ENCODE measurements at regions not wholly inside any gene's neighbourhood (a gene's known extent, or its start where the extent isn't known, plus 50 kb on each side); places are given as distances from the start of the nearest gene placed in this dataset.

DNA sequence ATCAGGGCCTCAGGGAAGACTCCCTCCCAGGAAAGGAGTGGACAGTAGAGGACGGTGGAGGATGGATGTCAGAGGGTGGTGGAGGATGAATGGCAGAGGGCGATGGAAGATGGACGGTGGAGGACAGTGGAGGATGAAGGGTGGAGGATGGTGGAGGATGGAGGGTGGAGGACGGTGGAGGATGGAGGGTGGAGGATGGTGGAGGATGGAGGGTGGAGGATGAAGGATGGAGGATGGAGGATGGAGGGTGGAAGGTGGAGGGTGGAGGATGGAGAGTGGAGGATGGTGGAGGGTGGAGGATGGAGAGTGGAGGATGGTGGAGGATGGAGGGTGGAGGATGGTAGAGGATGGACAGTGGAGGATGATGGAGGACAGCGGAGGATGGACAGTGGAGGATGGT, 95.9 kb downstream of the LRRC74A start:
- H3K36me3 ChIP-seq: no peaks in the 10 kb centered on the region
- TF ChIP-seq POLR2A (IDR thresholded peaks at IDR 0.05) (no peak), POLR2AphosphoS5 (IDR thresholded peaks at IDR 0.05) (no peak), CTCF (IDR thresholded peaks at IDR 0.05) (no peak), EP300 (IDR thresholded peaks at IDR 0.05; ENCODE audit: low read depth) (no peak)
- intact Hi-C loops (cut with DNase I; ENCODE audit: low total_unique reads) (no loop called here), in situ Hi-C loops (cut with MboI; ENCODE audit: low pct_ligation_motif_present in 1 of 4, low pct_unique_long_range_greater_than_20kb in 1 of 4, low sequenced_read_pairs in 3 of 4) (loop anchor here in 1 of 4 donors (25.0 kb wide), 1 partner anchor 390 kb away; the partner anchor contains the start of genes GSTZ1 and POMT2)
- H3K4me1 ChIP-seq: peaks cover 33 to 47% (median 35%) of the 10 kb centered on the region in 4 donors
- H3K9me3 ChIP-seq: no peaks in the 10 kb centered on the region
- no peak overlapping the region for H3K27ac ChIP-seq
- H3K4me3 ChIP-seq: no peak overlapping the region
- WGBS, 2 donors (ENCODE audit: low coverage in 1 of 2): 89 to 95% methylated on average over 4 to 5 of the region's 5 CpGs
- H3K27me3 ChIP-seq: no peaks in the 10 kb centered on the region
- no peak for DNase-seq

DNA sequence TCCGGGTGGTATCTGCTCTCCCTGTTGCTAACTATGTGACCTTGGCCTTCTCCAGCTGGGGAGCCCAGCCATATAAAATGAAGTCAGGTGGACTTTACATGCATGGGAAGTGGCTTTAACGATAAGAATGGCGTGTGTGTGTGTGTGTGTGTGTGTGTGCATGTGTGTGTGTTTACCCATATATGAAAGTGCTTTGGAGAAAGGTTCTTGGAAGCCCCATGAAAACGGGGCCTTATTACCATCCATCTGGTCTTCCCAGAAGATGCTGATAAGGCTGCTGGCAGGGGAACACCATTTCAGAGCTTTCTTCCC, 94.8 kb downstream of the LRRC74A start:
- H3K9me3 ChIP-seq: no peaks in the 10 kb centered on the region
- no peak overlapping the region for H3K4me3 ChIP-seq
- WGBS, 2 donors (ENCODE audit: low coverage in 1 of 2): 73% methylated on average over 4 of the region's 4 CpGs; no CpG with 5 or more reads in 1 of the 2 donors
- in situ Hi-C loops (cut with MboI; ENCODE audit: low pct_ligation_motif_present in 1 of 4, low pct_unique_long_range_greater_than_20kb in 1 of 4, low sequenced_read_pairs in 3 of 4): loop anchor here in 1 of 4 donors (25.0 kb wide), 1 partner anchor 391 kb away; the partner anchor contains the start of genes GSTZ1 and POMT2
- peak overlapping the region in 1 of 4 donors; percentile 98 for H3K27ac ChIP-seq
- H3K27me3 ChIP-seq: no peaks in the 10 kb centered on the region
- H3K36me3 ChIP-seq: no peaks in the 10 kb centered on the region
- no peak for DNase-seq
- TF ChIP-seq CTCF (IDR thresholded peaks at IDR 0.05) (no peak), POLR2A (IDR thresholded peaks at IDR 0.05) (no peak), POLR2AphosphoS5 (IDR thresholded peaks at IDR 0.05) (no peak), EP300 (IDR thresholded peaks at IDR 0.05; ENCODE audit: low read depth) (no peak)
- intact Hi-C loops (cut with DNase I; ENCODE audit: low total_unique reads): no loop called here
- peaks cover 36 to 48% (median 40%) of the 10 kb centered on the region in 4 donors for H3K4me1 ChIP-seq

GRCh38 chr14:76920331-76921087, 94.3 kb downstream of the LRRC74A start:
- DNase-seq: no peak
- intact Hi-C loops (cut with DNase I; ENCODE audit: low total_unique reads): no loop called here
- 52% methylated on average over 9 of the region's 13 CpGs; no CpG with 5 or more reads in 1 of the 2 donors for WGBS, 2 donors (ENCODE audit: low coverage in 1 of 2)

More at GRCh38 chr14:76920331-76921087, 94.3 kb downstream of the LRRC74A start:
- in situ Hi-C loops (cut with MboI; ENCODE audit: low pct_ligation_motif_present in 1 of 4, low pct_unique_long_range_greater_than_20kb in 1 of 4, low sequenced_read_pairs in 3 of 4): loop anchor here in 1 of 4 donors (25.0 kb wide), 1 partner anchor 392 kb away; the partner anchor contains the start of genes GSTZ1 and POMT2
- Histone ChIP-seq H3K9me3 (no peaks in the 10 kb centered on the region), H3K4me1 (peaks cover 36 to 48% (median 40%) of the 10 kb centered on the region in 4 donors), H3K27ac (peak overlapping the region; percentile 84 to 98 (median 88)), H3K4me3 (no peak overlapping the region), H3K36me3 (no peaks in the 10 kb centered on the region), H3K27me3 (no peaks in the 10 kb centered on the region)
- TF ChIP-seq POLR2A (IDR thresholded peaks at IDR 0.05) (no peak), CTCF (IDR thresholded peaks at IDR 0.05) (no peak), POLR2AphosphoS5 (IDR thresholded peaks at IDR 0.05) (no peak), EP300 (IDR thresholded peaks at IDR 0.05; ENCODE audit: low read depth) (no peak)

Data from transverse colon (tissue), 4 donors.